Neural progenitor cell (in vitro differentiated cells): ENCODE measurements at regions not wholly inside any gene's neighbourhood (a gene's known extent, or its start where the extent isn't known, plus 50 kb on each side); places are given as distances from the start of the nearest gene placed in this dataset.

Experiments used
- DNase-seq: peaks from one replicate; pipeline ENCODE4 v3.0.0-alpha.2; 2016; ENCODE audit warnings: low spot score
- H2AFZ ChIP-seq: fragments of 200-600 bp; sonication (generic); replicated peaks from 2 replicates; pipeline ENCODE4 v1.6.1; 2016; ENCODE audit warnings: antibody characterized with exemption
- H3F3A ChIP-seq: fragments of 200-600 bp; sonication (generic); 2 replicates; pipeline ENCODE4 v1.6.1; 2016; ENCODE audit warnings: antibody characterized with exemption, low read depth
- H3K27ac ChIP-seq: fragments of 200-600 bp; sonication (generic); 2 replicates; pipeline ENCODE4 v1.5.1; 2016; ENCODE audit warnings: mild to moderate bottlenecking
- H3K27me3 ChIP-seq: fragments of 200-600 bp; sonication (generic); 2 replicates; pipeline ENCODE4 v1.6.1; 2016; ENCODE audit warnings: mild to moderate bottlenecking, moderate library complexity
- H3K36me3 ChIP-seq: fragments of 200-600 bp; sonication (generic); 2 replicates; pipeline ENCODE4 v1.5.1; 2016
- H3K4me1 ChIP-seq: fragments of 200-600 bp; sonication (generic); 2 replicates; pipeline ENCODE4 v1.6.1; 2016; ENCODE audit warnings: mixed run types
- H3K4me2 ChIP-seq: fragments of 200-600 bp; sonication (generic); 2 replicates; pipeline ENCODE4 v1.6.1; 2016
- H3K4me3 ChIP-seq: fragments of 200-600 bp; sonication (generic); 2 replicates; pipeline ENCODE4 v1.5.1; 2016
- H3K79me2 ChIP-seq: fragments of 200-600 bp; sonication (generic); 2 replicates; pipeline ENCODE4 v1.6.1; 2016; ENCODE audit warnings: low read depth
- H3K9ac ChIP-seq: fragments of 200-600 bp; sonication (generic); 2 replicates; pipeline ENCODE4 v1.6.1; 2016
- H3K9me3 ChIP-seq: fragments of 200-600 bp; sonication (generic); 2 replicates; pipeline ENCODE4 v1.5.1; 2016; ENCODE audit warnings: low read depth
- H4K20me1 ChIP-seq: fragments of 200-600 bp; sonication (generic); 2 replicates; pipeline ENCODE4 v1.6.1; 2016; ENCODE audit warnings: low read depth
- H3K27ac Mint-ChIP-seq: 3 replicates; pipeline ENCODE4 v1.8.0; 2021; ENCODE audit warnings: mixed read lengths
- H3K27me3 Mint-ChIP-seq: 2 replicates; pipeline ENCODE4 v1.8.0; 2022; ENCODE audit warnings: low read depth, mild to moderate bottlenecking, inconsistent platforms, moderate library complexity, mixed read lengths; ENCODE audit not compliant: insufficient read depth
- H3K36me3 Mint-ChIP-seq: 3 replicates; pipeline ENCODE4 v1.8.0; 2021; ENCODE audit warnings: mixed read lengths
- H3K4me1 Mint-ChIP-seq: 3 replicates; pipeline ENCODE4 v1.8.0; 2021; ENCODE audit warnings: mixed read lengths
- H3K4me3 Mint-ChIP-seq: 3 replicates; pipeline ENCODE4 v1.8.0; 2021; ENCODE audit warnings: mild to moderate bottlenecking, moderate library complexity, mixed read lengths
- H3K9me3 Mint-ChIP-seq: 3 replicates; pipeline ENCODE4 v1.8.0; 2020; ENCODE audit warnings: mixed read lengths
- EZH2 ChIP-seq: fragments of 200-600 bp; sonication (generic); IDR thresholded peaks from 2 replicates; pipeline ENCODE4 v1.6.1; 2017; ENCODE audit warnings: antibody characterized with exemption, mild to moderate bottlenecking, moderate library complexity
- EZH2phosphoT487 ChIP-seq: fragments of 200-600 bp; sonication (generic); IDR thresholded peaks from 2 replicates; pipeline ENCODE4 v1.6.1; 2017; ENCODE audit warnings: antibody characterized with exemption
- TF ChIP-seq, protein P1 (sequence below): fragments of 200-600 bp; sonication (generic); IDR thresholded peaks from 2 replicates; pipeline ENCODE4 v1.5.1; 2017; ENCODE audit warnings: antibody characterized with exemption, mild to moderate bottlenecking

- Histone ChIP-seq H3F3A (no peaks in the 10 kb centered on the region), H3K79me2 (no peaks in the 10 kb centered on the region), H3K9me3 (no peaks in the 10 kb centered on the region), H3K36me3 (no peaks in the 10 kb centered on the region), H3K27me3 (no peaks in the 10 kb centered on the region), H2AFZ (no peak overlapping the region), H3K27ac (no peak overlapping the region), H3K9ac (no peak overlapping the region), H3K4me2 (no peak overlapping the region), H4K20me1 (no peaks in the 10 kb centered on the region), H3K4me3 (no peak overlapping the region), H3K4me1 (no peaks in the 10 kb centered on the region)
- H3K36me3 Mint-ChIP-seq = no peaks in the 10 kb centered on the region
- TF ChIP-seq EZH2 = no peak
- TF ChIP-seq EZH2phosphoT487 = no peak
- TF ChIP-seq, protein P1, sequence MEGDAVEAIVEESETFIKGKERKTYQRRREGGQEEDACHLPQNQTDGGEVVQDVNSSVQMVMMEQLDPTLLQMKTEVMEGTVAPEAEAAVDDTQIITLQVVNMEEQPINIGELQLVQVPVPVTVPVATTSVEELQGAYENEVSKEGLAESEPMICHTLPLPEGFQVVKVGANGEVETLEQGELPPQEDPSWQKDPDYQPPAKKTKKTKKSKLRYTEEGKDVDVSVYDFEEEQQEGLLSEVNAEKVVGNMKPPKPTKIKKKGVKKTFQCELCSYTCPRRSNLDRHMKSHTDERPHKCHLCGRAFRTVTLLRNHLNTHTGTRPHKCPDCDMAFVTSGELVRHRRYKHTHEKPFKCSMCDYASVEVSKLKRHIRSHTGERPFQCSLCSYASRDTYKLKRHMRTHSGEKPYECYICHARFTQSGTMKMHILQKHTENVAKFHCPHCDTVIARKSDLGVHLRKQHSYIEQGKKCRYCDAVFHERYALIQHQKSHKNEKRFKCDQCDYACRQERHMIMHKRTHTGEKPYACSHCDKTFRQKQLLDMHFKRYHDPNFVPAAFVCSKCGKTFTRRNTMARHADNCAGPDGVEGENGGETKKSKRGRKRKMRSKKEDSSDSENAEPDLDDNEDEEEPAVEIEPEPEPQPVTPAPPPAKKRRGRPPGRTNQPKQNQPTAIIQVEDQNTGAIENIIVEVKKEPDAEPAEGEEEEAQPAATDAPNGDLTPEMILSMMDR = no peak
- H3K9me3 Mint-ChIP-seq = no peaks in the 10 kb centered on the region
- no peak for DNase-seq
- H3K27ac Mint-ChIP-seq = no peak overlapping the region
- peaks cover 8% of the 10 kb centered on the region for H3K27me3 Mint-ChIP-seq
- peaks cover 19% of the 10 kb centered on the region for H3K4me1 Mint-ChIP-seq
- no peak overlapping the region for H3K4me3 Mint-ChIP-seq
Measured at GRCh38 chr20:50292079-50292590, 101.5 kb downstream of the CEBPB start.

GRCh38 chr20:50292591-50293283, 102.1 kb downstream of the CEBPB start:
- no peak overlapping the region for H3K9ac ChIP-seq
- TF ChIP-seq EZH2 (no peak), EZH2phosphoT487 (no peak)
- TF ChIP-seq, protein P1 = no peak
- H3K4me1 Mint-ChIP-seq = peaks cover 19% of the 10 kb centered on the region
- H3K79me2 ChIP-seq = no peaks in the 10 kb centered on the region
- no peak overlapping the region for H3K27ac ChIP-seq
- no peaks in the 10 kb centered on the region for H4K20me1 ChIP-seq
- no peak overlapping the region for H3K27ac Mint-ChIP-seq
- no peak for DNase-seq
- H3K4me2 ChIP-seq = no peak overlapping the region
- H2AFZ ChIP-seq = no peak overlapping the region
- no peaks in the 10 kb centered on the region for H3K36me3 ChIP-seq
- H3K4me3 ChIP-seq = no peak overlapping the region
- H3K4me3 Mint-ChIP-seq = no peak overlapping the region
- H3K4me1 ChIP-seq = no peaks in the 10 kb centered on the region
- no peaks in the 10 kb centered on the region for H3K9me3 ChIP-seq
- no peaks in the 10 kb centered on the region for H3F3A ChIP-seq
- peaks cover 8% of the 10 kb centered on the region for H3K27me3 Mint-ChIP-seq
- no peaks in the 10 kb centered on the region for H3K36me3 Mint-ChIP-seq
- no peaks in the 10 kb centered on the region for H3K27me3 ChIP-seq
- no peaks in the 10 kb centered on the region for H3K9me3 Mint-ChIP-seq

DNA sequence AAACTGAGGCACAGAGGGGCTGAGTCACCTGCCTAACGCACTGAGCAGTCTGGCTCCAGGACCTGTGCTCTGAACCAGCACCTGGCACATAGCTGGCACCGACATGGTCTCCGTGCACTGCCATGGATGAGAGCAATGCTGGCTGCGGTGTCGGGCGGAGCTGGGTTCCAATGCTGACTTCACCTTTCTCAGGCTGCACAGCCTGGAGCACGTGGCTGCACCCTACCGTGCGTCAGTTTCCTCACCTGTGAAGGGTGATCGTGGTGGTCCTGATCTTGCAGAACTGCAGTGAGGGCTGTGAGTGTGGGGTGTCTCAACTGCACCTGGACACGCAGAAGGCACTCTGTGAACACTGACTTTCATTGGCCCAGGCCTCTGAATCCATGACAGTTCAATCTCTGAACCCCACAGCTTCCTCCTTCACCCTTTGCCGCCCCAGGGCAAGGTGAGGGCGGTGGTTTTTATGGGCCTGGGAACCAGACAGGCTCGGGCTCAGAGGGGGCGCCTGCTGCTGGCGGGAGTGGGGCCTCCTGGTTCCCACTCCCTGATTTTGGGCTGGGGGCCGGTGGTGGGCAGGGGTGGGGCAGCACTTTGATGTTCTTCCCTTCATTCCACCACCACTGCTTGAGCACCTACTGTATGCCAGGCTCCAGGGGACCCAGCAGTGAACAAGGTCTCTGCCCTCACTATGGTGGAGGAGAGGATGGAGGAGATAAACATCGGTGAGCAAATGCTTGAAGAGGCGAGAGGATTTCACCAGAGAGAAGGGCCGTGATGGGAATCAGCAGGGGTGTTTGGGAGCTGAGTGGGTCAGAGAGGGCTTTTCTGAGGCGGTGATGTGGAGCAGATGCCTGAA, 102.9 kb downstream of the CEBPB start:
- Histone ChIP-seq H2AFZ (no peak overlapping the region), H3F3A (no peaks in the 10 kb centered on the region), H3K9me3 (no peaks in the 10 kb centered on the region), H3K79me2 (no peaks in the 10 kb centered on the region), H3K4me3 (no peak overlapping the region), H3K27me3 (no peaks in the 10 kb centered on the region), H3K36me3 (no peaks in the 10 kb centered on the region), H3K9ac (no peak overlapping the region), H3K4me2 (no peak overlapping the region), H4K20me1 (no peaks in the 10 kb centered on the region), H3K27ac (no peak overlapping the region), H3K4me1 (no peaks in the 10 kb centered on the region)
- H3K9me3 Mint-ChIP-seq = no peaks in the 10 kb centered on the region
- H3K27me3 Mint-ChIP-seq = peaks cover 8% of the 10 kb centered on the region
- H3K4me1 Mint-ChIP-seq = peaks cover 22% of the 10 kb centered on the region
- H3K36me3 Mint-ChIP-seq = no peaks in the 10 kb centered on the region
- no peak for TF ChIP-seq EZH2
- no peak for TF ChIP-seq EZH2phosphoT487
- TF ChIP-seq, protein P1 = no peak
- no peak overlapping the region for H3K4me3 Mint-ChIP-seq
- no peak for DNase-seq
- H3K27ac Mint-ChIP-seq = no peak overlapping the region
